Effector memory CD8-positive, alpha-beta T cell (primary cell): ENCODE measurements at regions not wholly inside any gene's neighbourhood (a gene's known extent, or its start where the extent isn't known, plus 50 kb on each side); places are given as distances from the start of the nearest gene placed in this dataset.
"Not testable (repeated sequence)": the region's sequence is repeated elsewhere in the genome, so short reads cannot be mapped to it uniquely, and the experiment has no call there.

Source experiments
- ATAC-seq: fragments of 150-1000 bp; cut with Tn5 transposase; replicated peaks from 2 replicates; pipeline ENCODE4 v1.10.0; 2021; ENCODE audit warnings: mild to moderate bottlenecking, moderate library complexity
- DNase-seq, 3 experiments: peaks; one replicate each; pipeline ENCODE4 v3.0.0; 2021
- H3K27ac Mint-ChIP-seq, 2 donors: one replicate each; pipeline ENCODE4 v1.8.0; 2022; ENCODE audit warnings: mild to moderate bottlenecking in 2 of 2, mixed read lengths in 2 of 2, moderate library complexity in 2 of 2
- H3K27me3 Mint-ChIP-seq, 2 donors: one replicate each; pipeline ENCODE4 v1.8.0; 2022; ENCODE audit warnings: mixed read lengths in 2 of 2
- H3K36me3 Mint-ChIP-seq: one replicate; pipeline ENCODE4 v1.8.0; 2022; ENCODE audit warnings: mild to moderate bottlenecking, moderate library complexity, mixed read lengths; ENCODE audit not compliant: insufficient read depth
- H3K4me1 Mint-ChIP-seq, 2 donors: one replicate each; pipeline ENCODE4 v1.8.0; 2022; ENCODE audit warnings: low read depth in 2 of 2, mixed read lengths in 2 of 2
- H3K4me3 Mint-ChIP-seq, 2 donors: one replicate each; pipeline ENCODE4 v1.8.0; 2022; ENCODE audit warnings: mild to moderate bottlenecking in 2 of 2, mixed read lengths in 2 of 2, moderate library complexity in 2 of 2
- H3K9me3 Mint-ChIP-seq, 2 donors: one replicate each; pipeline ENCODE4 v1.8.0; 2022; ENCODE audit warnings: mixed read lengths in 2 of 2

- Mint-ChIP-seq H3K4me1 (peaks cover 2 to 5% of the 10 kb centered on the region in 2 donors), H3K9me3 (no peaks in the 10 kb centered on the region), H3K4me3 (no peak overlapping the region), H3K36me3 (peaks cover 3% of the 10 kb centered on the region), H3K27me3 (peaks cover 52 to 68% of the 10 kb centered on the region in 2 donors), H3K27ac (no peak overlapping the region)
- ATAC-seq (no peak), DNase-seq (no peak)
Measured at GRCh38 chr1:228653748-228654147, 81.5 kb upstream of the RHOU start.

GRCh38 chr1:228655796-228656394 lies 79.4 kb upstream of the RHOU start:
- Mint-ChIP-seq H3K9me3 (no peaks in the 10 kb centered on the region), H3K4me3 (no peak overlapping the region), H3K27me3 (peaks cover 41 to 48% of the 10 kb centered on the region in 2 donors), H3K4me1 (no peaks in the 10 kb centered on the region), H3K36me3 (no peaks in the 10 kb centered on the region), H3K27ac (no peak overlapping the region)
- DNase-seq (no peak), ATAC-seq (no peak)

GRCh38 chr1:228662007-228662689 lies 73.1 kb upstream of the RHOU start:
- peaks cover 0 to 13% of the 10 kb centered on the region in 2 donors for H3K27me3 Mint-ChIP-seq
- DNase-seq, H3K4me1 Mint-ChIP-seq, H3K36me3 Mint-ChIP-seq, H3K27ac Mint-ChIP-seq, H3K4me3 Mint-ChIP-seq, H3K9me3 Mint-ChIP-seq, ATAC-seq: not testable (repeated sequence)

- Mint-ChIP-seq H3K27me3 (no peaks in the 10 kb centered on the region), H3K27ac (no peak overlapping the region), H3K4me1 (no peaks in the 10 kb centered on the region), H3K9me3 (no peaks in the 10 kb centered on the region), H3K4me3 (no peak overlapping the region), H3K36me3 (peaks cover 3% of the 10 kb centered on the region)
- DNase-seq = peak; percentile 75 to 81 (median 78)
- peak; percentile 51 for ATAC-seq
Measured at GRCh38 chr1:228664399-228664914, 70.8 kb upstream of the RHOU start.

GRCh38 chr1:228666686-228667623 lies 68.3 kb upstream of the RHOU start:
- H3K4me3 Mint-ChIP-seq = no peak overlapping the region
- no peaks in the 10 kb centered on the region for H3K9me3 Mint-ChIP-seq
- ATAC-seq = no peak
- peaks cover 6% of the 10 kb centered on the region for H3K36me3 Mint-ChIP-seq
- no peaks in the 10 kb centered on the region for H3K27me3 Mint-ChIP-seq
- H3K4me1 Mint-ChIP-seq = no peaks in the 10 kb centered on the region
- H3K27ac Mint-ChIP-seq = peak overlapping the region in 1 of 2 donors; percentile 44
- no peak for DNase-seq

GRCh38 chr1:228668553-228669241 lies 66.6 kb upstream of the RHOU start:
- DNase-seq (no peak), ATAC-seq (no peak)
- Mint-ChIP-seq H3K9me3 (no peaks in the 10 kb centered on the region), H3K27ac (peak overlapping the region in 1 of 2 donors; percentile 44), H3K4me1 (no peaks in the 10 kb centered on the region), H3K27me3 (no peaks in the 10 kb centered on the region), H3K36me3 (peaks cover 6% of the 10 kb centered on the region), H3K4me3 (no peak overlapping the region)

GRCh38 chr1:228669242-228669585 lies 66.1 kb upstream of the RHOU start:
- H3K27ac Mint-ChIP-seq = no peak overlapping the region
- no peaks in the 10 kb centered on the region for H3K4me1 Mint-ChIP-seq
- no peak for DNase-seq
- H3K4me3 Mint-ChIP-seq = no peak overlapping the region
- H3K36me3 Mint-ChIP-seq = peaks cover 6% of the 10 kb centered on the region
- no peaks in the 10 kb centered on the region for H3K9me3 Mint-ChIP-seq
- no peaks in the 10 kb centered on the region for H3K27me3 Mint-ChIP-seq
- ATAC-seq = no peak

- Mint-ChIP-seq H3K4me3 (peak overlapping the region in 1 of 2 donors; percentile 22), H3K27me3 (peaks cover 36 to 44% of the 10 kb centered on the region in 2 donors)
- H3K36me3 Mint-ChIP-seq, DNase-seq, H3K27ac Mint-ChIP-seq, ATAC-seq, H3K4me1 Mint-ChIP-seq, H3K9me3 Mint-ChIP-seq: not testable (repeated sequence)
Measured at GRCh38 chr1:228681076-228681565, 54.2 kb upstream of the RHOU start.

- peaks cover 50 to 53% of the 10 kb centered on the region in 2 donors for H3K27me3 Mint-ChIP-seq
- no peaks in the 10 kb centered on the region for H3K9me3 Mint-ChIP-seq
- H3K27ac Mint-ChIP-seq = no peak overlapping the region
- ATAC-seq (no peak), DNase-seq (no peak)
- no peaks in the 10 kb centered on the region for H3K4me1 Mint-ChIP-seq
- no peak overlapping the region for H3K4me3 Mint-ChIP-seq
- H3K36me3 Mint-ChIP-seq = no peaks in the 10 kb centered on the region
Measured at GRCh38 chr1:228683428-228683827, 51.9 kb upstream of the RHOU start.

GRCh38 chr1:228684607-228685006 lies 50.7 kb upstream of the RHOU start:
- DNase-seq = no peak
- H3K36me3 Mint-ChIP-seq = no peaks in the 10 kb centered on the region
- H3K27me3 Mint-ChIP-seq = peaks cover 52 to 64% of the 10 kb centered on the region in 2 donors
- H3K27ac Mint-ChIP-seq = no peak overlapping the region
- no peaks in the 10 kb centered on the region for H3K4me1 Mint-ChIP-seq
- no peak overlapping the region for H3K4me3 Mint-ChIP-seq
- no peaks in the 10 kb centered on the region for H3K9me3 Mint-ChIP-seq
- ATAC-seq = no peak

GRCh38 chr1:228685081-228685660 lies 50.1 kb upstream of the RHOU start:
- ATAC-seq = no peak
- peaks cover 52 to 69% of the 10 kb centered on the region in 2 donors for H3K27me3 Mint-ChIP-seq
- no peaks in the 10 kb centered on the region for H3K36me3 Mint-ChIP-seq
- no peaks in the 10 kb centered on the region for H3K9me3 Mint-ChIP-seq
- no peak overlapping the region for H3K27ac Mint-ChIP-seq
- no peak overlapping the region for H3K4me3 Mint-ChIP-seq
- no peaks in the 10 kb centered on the region for H3K4me1 Mint-ChIP-seq
- no peak for DNase-seq
